Choroid plexus epithelial cell (primary cell): ENCODE measurements at regions not wholly inside any gene's neighbourhood (a gene's known extent, or its start where the extent isn't known, plus 50 kb on each side); places are given as distances from the start of the nearest gene placed in this dataset.
"Not testable (repeated sequence)": the region's sequence is repeated elsewhere in the genome, so short reads cannot be mapped to it uniquely, and the experiment has no call there.

Experiments
- DNase-seq: peaks from one replicate; pipeline ENCODE4 v3.0.0-alpha.2; 2010; ENCODE audit warnings: low read depth
- H3K4me3 ChIP-seq: 2 replicates; pipeline ENCODE4 v1.5.1; 2011; ENCODE audit warnings: low read depth, mild to moderate bottlenecking, control low read depth, low read length, moderate library complexity
- CTCF ChIP-seq: conservative IDR thresholded peaks from 2 replicates; pipeline ENCODE4 v1.5.1; 2011; ENCODE audit warnings: low read depth, mild to moderate bottlenecking, control low read depth, inconsistent platforms, low read length, moderate library complexity

GRCh38 chr14:105943973-105944602, 417.7 kb downstream of the TMEM121 start:
- H3K4me3 ChIP-seq, result no peak overlapping the region
- no peak for TF ChIP-seq CTCF
- DNase-seq, result no peak

GRCh38 chr14:105944632-105945610, 418.5 kb downstream of the TMEM121 start:
- no peak overlapping the region for H3K4me3 ChIP-seq
- TF ChIP-seq CTCF, result no peak
- DNase-seq, result no peak

- DNase-seq, result no peak
- TF ChIP-seq CTCF, result no peak
- H3K4me3 ChIP-seq, result no peak overlapping the region
Measured at GRCh38 chr14:105945896-105946295, 419.5 kb downstream of the TMEM121 start.

- no peak for DNase-seq
- no peak overlapping the region for H3K4me3 ChIP-seq
- TF ChIP-seq CTCF, result no peak
Measured at GRCh38 chr14:105947599-105947998, 421.2 kb downstream of the TMEM121 start.

- DNase-seq, H3K4me3 ChIP-seq: not testable (repeated sequence)
Measured at GRCh38 chr14:105948955-105949354, 422.6 kb downstream of the TMEM121 start.

GRCh38 chr14:105950364-105950892, 424.0 kb downstream of the TMEM121 start:
- DNase-seq, H3K4me3 ChIP-seq: not testable (repeated sequence)

GRCh38 chr14:105951399-105951798, 425.0 kb downstream of the TMEM121 start:
- no peak overlapping the region for H3K4me3 ChIP-seq
- TF ChIP-seq CTCF, result no peak
- no peak for DNase-seq
